ENCODE measurements at regions not wholly inside any gene's neighbourhood (a gene's known extent, or its start where the extent isn't known, plus 50 kb on each side); places are given as distances from the start of the nearest gene placed in this dataset.

GRCh38 chr14:61106271-61106958 lies 125.4 kb downstream of the SLC38A6 start:
- DNase-seq = no peak

- no peak for DNase-seq
Measured at GRCh38 chr14:61104358-61104757, 123.3 kb downstream of the SLC38A6 start.

- peak; percentile 89 for DNase-seq
Measured at GRCh38 chr14:61103541-61104339, 122.7 kb downstream of the SLC38A6 start.

GRCh38 chr14:61102549-61103466 lies 121.8 kb downstream of the SLC38A6 start:
- DNase-seq = no peak
